Parathyroid adenoma (tissue), 2 donors: ENCODE measurements at regions not wholly inside any gene's neighbourhood (a gene's known extent, or its start where the extent isn't known, plus 50 kb on each side); places are given as distances from the start of the nearest gene placed in this dataset.
A peak's percentile ranks its signal among the peaks of the same experiment; 100 is the strongest.

Source experiments
- H2AFZ ChIP-seq: fragments of 300-600 bp; sonication (generic); one replicate; pipeline ENCODE4 v1.7.0; 2017; ENCODE audit warnings: antibody characterized with exemption, mild to moderate bottlenecking
- H3K27ac ChIP-seq: fragments of 300-600 bp; sonication (generic); one replicate; pipeline ENCODE4 v1.7.0; 2017
- H3K27me3 ChIP-seq: fragments of 300-600 bp; sonication (generic); one replicate; pipeline ENCODE4 v1.7.0; 2017; ENCODE audit warnings: low read length; ENCODE audit not compliant: control insufficient read depth, insufficient read depth
- H3K36me3 ChIP-seq: fragments of 300-600 bp; sonication (generic); one replicate; pipeline ENCODE4 v1.7.0; 2017; ENCODE audit warnings: low read length; ENCODE audit not compliant: control insufficient read depth, insufficient read depth
- H3K4me1 ChIP-seq: fragments of 300-600 bp; sonication (generic); one replicate; pipeline ENCODE4 v1.7.0; 2017; ENCODE audit warnings: control low read depth
- H3K4me2 ChIP-seq: fragments of 300-600 bp; sonication (generic); one replicate; pipeline ENCODE4 v1.7.0; 2017; ENCODE audit warnings: low read length
- H3K4me3 ChIP-seq: fragments of 300-600 bp; sonication (generic); one replicate; pipeline ENCODE4 v1.7.0; 2017; ENCODE audit warnings: low read depth, low read length
- H3K79me2 ChIP-seq: fragments of 300-600 bp; sonication (generic); one replicate; pipeline ENCODE4 v1.7.0; 2017; ENCODE audit warnings: control low read depth
- H3K9ac ChIP-seq: fragments of 300-600 bp; sonication (generic); one replicate; pipeline ENCODE4 v1.7.0; 2017; ENCODE audit warnings: mild to moderate bottlenecking
- H3K9me3 ChIP-seq: fragments of 300-600 bp; sonication (generic); one replicate; pipeline ENCODE4 v1.7.0; 2017; ENCODE audit warnings: low read length; ENCODE audit not compliant: control insufficient read depth
- CTCF ChIP-seq: fragments of 300-600 bp; sonication (generic); IDR thresholded peaks from one replicate; pipeline ENCODE4 v1.7.0; 2017; ENCODE audit warnings: antibody characterized with exemption, mild to moderate bottlenecking
- donor health status: primary hyperparathyroidism.

DNA sequence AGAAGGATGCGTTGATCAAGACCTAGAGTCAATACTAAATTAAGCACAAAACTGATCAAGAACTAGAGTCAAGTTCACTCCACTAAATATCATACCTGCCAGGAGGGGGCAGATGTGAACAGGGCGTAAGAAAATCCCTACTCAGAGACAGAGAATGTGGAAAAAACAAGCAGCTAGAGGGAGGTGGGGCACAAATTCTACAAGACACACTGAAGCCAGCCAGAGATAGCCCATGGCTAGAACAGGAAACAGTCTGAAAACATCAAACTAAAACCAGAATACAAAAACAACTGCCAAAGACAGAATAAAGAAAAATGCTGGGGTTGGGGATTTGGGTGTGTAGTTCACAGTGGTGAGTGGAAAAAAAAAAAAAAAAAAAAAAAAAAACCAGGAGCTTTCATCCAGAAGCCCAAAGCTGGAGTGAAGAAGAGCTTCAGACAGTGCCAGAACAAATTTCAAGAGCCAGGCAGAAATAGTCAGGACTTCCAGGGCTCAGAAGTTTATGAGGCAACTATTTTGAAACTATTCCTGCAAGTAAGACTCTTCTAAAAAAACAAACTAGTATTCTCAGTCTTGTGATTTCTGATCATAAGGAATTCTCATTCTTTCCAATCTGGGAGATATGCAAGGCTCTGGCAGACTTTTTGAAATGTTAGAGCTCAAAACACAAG, 118.3 kb downstream of the CCDC71L start:
- no peaks in the 10 kb centered on the region for H3K4me1 ChIP-seq
- no peak overlapping the region for H3K4me3 ChIP-seq
- no peaks in the 10 kb centered on the region for H3K9me3 ChIP-seq
- H3K9ac ChIP-seq, result no peak overlapping the region
- H3K4me2 ChIP-seq, result no peak overlapping the region
- no peaks in the 10 kb centered on the region for H3K79me2 ChIP-seq
- peak; percentile 66 for TF ChIP-seq CTCF
- H3K27me3 ChIP-seq, result no peaks in the 10 kb centered on the region
- no peak overlapping the region for H3K27ac ChIP-seq
- no peak overlapping the region for H2AFZ ChIP-seq
- H3K36me3 ChIP-seq, result no peaks in the 10 kb centered on the region

DNA sequence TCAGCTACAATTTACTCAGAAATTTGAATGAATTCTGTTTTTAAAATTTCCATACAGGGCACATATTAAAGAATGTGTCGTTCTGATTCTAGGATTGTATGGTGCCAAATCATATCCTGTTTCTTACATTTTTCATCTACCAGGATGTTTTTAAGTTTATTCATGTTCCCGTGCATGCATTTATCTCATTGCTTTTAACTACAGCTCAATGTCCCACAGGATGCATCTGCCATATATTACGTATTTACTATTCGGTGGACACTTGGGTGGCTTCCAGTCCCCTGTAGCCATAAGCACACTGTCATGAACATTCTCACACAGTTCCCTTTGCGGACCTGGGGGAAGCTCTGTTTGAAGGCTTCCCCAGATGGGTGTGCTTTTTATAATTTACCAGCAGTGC, 122.3 kb downstream of the CCDC71L start:
- H3K4me2 ChIP-seq, result no peak overlapping the region
- no peak overlapping the region for H2AFZ ChIP-seq
- no peaks in the 10 kb centered on the region for H3K27me3 ChIP-seq
- H3K4me3 ChIP-seq, result no peak overlapping the region
- H3K9me3 ChIP-seq, result no peaks in the 10 kb centered on the region
- no peak overlapping the region for H3K27ac ChIP-seq
- no peak for TF ChIP-seq CTCF
- no peak overlapping the region for H3K9ac ChIP-seq
- no peaks in the 10 kb centered on the region for H3K79me2 ChIP-seq
- H3K36me3 ChIP-seq, result no peaks in the 10 kb centered on the region
- no peaks in the 10 kb centered on the region for H3K4me1 ChIP-seq

GRCh38 chr7:106537119-106537518, 123.8 kb downstream of the CCDC71L start:
- no peak overlapping the region for H3K4me2 ChIP-seq
- no peaks in the 10 kb centered on the region for H3K4me1 ChIP-seq
- H3K4me3 ChIP-seq, result no peak overlapping the region
- no peaks in the 10 kb centered on the region for H3K79me2 ChIP-seq
- no peak for TF ChIP-seq CTCF
- no peaks in the 10 kb centered on the region for H3K27me3 ChIP-seq
- no peak overlapping the region for H3K27ac ChIP-seq
- no peak overlapping the region for H2AFZ ChIP-seq
- no peaks in the 10 kb centered on the region for H3K36me3 ChIP-seq
- H3K9me3 ChIP-seq, result no peaks in the 10 kb centered on the region
- no peak overlapping the region for H3K9ac ChIP-seq

GRCh38 chr7:106536079-106536478, 124.9 kb downstream of the CCDC71L start:
- TF ChIP-seq CTCF, result no peak

More at GRCh38 chr7:106536079-106536478, 124.9 kb downstream of the CCDC71L start:
- Histone ChIP-seq H3K4me1 (no peaks in the 10 kb centered on the region), H3K36me3 (no peaks in the 10 kb centered on the region), H2AFZ (no peak overlapping the region), H3K79me2 (no peaks in the 10 kb centered on the region), H3K27ac (no peak overlapping the region), H3K27me3 (no peaks in the 10 kb centered on the region), H3K9ac (no peak overlapping the region), H3K9me3 (no peaks in the 10 kb centered on the region), H3K4me3 (no peak overlapping the region), H3K4me2 (no peak overlapping the region)
